ENCODE measurements at regions not wholly inside any gene's neighbourhood (a gene's known extent, or its start where the extent isn't known, plus 50 kb on each side); places are given as distances from the start of the nearest gene placed in this dataset.

GRCh38 chr10:83310688-83311087 is 828.6 kb upstream of the GHITM start:
- TF ChIP-seq, protein P1, sequence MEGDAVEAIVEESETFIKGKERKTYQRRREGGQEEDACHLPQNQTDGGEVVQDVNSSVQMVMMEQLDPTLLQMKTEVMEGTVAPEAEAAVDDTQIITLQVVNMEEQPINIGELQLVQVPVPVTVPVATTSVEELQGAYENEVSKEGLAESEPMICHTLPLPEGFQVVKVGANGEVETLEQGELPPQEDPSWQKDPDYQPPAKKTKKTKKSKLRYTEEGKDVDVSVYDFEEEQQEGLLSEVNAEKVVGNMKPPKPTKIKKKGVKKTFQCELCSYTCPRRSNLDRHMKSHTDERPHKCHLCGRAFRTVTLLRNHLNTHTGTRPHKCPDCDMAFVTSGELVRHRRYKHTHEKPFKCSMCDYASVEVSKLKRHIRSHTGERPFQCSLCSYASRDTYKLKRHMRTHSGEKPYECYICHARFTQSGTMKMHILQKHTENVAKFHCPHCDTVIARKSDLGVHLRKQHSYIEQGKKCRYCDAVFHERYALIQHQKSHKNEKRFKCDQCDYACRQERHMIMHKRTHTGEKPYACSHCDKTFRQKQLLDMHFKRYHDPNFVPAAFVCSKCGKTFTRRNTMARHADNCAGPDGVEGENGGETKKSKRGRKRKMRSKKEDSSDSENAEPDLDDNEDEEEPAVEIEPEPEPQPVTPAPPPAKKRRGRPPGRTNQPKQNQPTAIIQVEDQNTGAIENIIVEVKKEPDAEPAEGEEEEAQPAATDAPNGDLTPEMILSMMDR (IDR thresholded peaks at IDR 0.05): no peak
- no peak for TF ChIP-seq POLR2A (IDR thresholded peaks at IDR 0.05)

Data from uterus (tissue), 2 donors.